Breast epithelium (tissue), 3 donors: ENCODE measurements at regions not wholly inside any gene's neighbourhood (a gene's known extent, or its start where the extent isn't known, plus 50 kb on each side); places are given as distances from the start of the nearest gene placed in this dataset.

Experiments used
- POLR2AphosphoS5 ChIP-seq, 3 donors: sonication (generic); formaldehyde crosslinking; IDR thresholded peaks; one replicate each; pipeline ENCODE4 v1.6.1; 2017; ENCODE audit warnings: antibody characterized with exemption in 3 of 3
- TF ChIP-seq, protein P1 (sequence below), 3 donors: fragments of 450-650 bp; IDR thresholded peaks; one replicate each; pipeline ENCODE4 v1.5.1; 2016 to 2017; ENCODE audit warnings: antibody characterized with exemption in 3 of 3, mild to moderate bottlenecking in 3 of 3, moderate library complexity in 3 of 3

DNA sequence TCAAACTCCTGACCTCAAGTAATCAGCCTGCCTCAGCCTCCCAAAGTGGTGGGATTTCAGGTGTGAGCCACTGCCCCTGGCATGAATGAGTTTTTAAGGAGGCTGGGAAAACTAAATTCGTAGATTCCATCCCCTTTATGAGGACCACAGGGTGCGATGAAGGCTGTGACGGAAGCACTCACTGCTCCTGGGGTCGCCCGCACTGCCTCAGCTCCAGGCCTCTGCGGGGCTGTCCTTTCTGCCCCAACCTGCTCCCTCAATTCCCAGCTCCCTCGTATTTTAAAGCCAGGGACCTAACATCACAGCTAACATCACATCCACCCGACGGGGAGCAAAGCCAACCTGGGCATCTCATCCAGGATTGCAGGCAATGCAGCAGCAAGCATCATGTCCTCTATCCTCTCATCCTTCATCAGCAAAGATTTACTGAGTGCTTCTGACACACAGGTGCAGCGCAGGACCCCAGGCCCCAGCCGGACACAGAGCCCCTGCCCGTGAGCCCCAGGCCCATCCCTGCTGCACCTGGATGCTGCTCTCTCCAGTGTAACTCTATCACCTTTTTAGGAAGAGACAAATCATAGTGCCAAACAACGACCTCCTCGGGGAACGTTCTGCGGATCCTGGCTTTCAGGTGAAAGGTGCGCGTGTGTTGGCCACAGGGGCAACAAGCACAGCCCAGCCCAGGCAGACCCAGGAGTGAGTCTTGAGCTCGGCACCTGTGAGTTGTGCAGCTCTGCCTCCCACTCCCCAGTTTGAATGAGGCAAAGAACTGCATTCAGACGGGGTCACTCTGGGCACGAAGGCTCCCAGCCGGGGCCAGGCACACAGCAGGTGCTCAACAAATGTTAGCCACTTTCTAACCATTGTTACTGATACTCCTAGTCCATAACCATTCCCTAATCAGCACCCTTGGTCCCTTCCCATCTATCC, 134.3 kb downstream of the CRYBB2 start:
- TF ChIP-seq, protein P1, sequence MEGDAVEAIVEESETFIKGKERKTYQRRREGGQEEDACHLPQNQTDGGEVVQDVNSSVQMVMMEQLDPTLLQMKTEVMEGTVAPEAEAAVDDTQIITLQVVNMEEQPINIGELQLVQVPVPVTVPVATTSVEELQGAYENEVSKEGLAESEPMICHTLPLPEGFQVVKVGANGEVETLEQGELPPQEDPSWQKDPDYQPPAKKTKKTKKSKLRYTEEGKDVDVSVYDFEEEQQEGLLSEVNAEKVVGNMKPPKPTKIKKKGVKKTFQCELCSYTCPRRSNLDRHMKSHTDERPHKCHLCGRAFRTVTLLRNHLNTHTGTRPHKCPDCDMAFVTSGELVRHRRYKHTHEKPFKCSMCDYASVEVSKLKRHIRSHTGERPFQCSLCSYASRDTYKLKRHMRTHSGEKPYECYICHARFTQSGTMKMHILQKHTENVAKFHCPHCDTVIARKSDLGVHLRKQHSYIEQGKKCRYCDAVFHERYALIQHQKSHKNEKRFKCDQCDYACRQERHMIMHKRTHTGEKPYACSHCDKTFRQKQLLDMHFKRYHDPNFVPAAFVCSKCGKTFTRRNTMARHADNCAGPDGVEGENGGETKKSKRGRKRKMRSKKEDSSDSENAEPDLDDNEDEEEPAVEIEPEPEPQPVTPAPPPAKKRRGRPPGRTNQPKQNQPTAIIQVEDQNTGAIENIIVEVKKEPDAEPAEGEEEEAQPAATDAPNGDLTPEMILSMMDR (IDR thresholded peaks at IDR 0.05): no peak
- no peak for TF ChIP-seq POLR2AphosphoS5 (IDR thresholded peaks at IDR 0.05)
